ENCODE measurements at regions not wholly inside any gene's neighbourhood (a gene's known extent, or its start where the extent isn't known, plus 50 kb on each side); places are given as distances from the start of the nearest gene placed in this dataset.

- H3K4me2 ChIP-seq (replicated peaks; ENCODE audit: extremely low read depth, low read length, poor library complexity, severe bottlenecking) = no peak overlapping the region
- H3K9me3 ChIP-seq (replicated peaks in 1 of 2; ENCODE audit: control insufficient read depth in 1 of 2, insufficient read depth in 1 of 2, low read length in 2 of 2) = no peaks in the 10 kb centered on the region
- H3K27me3 ChIP-seq (ENCODE audit: control insufficient read depth in 2 of 2, insufficient read depth in 2 of 2, low read length in 2 of 2) = no peaks in the 10 kb centered on the region
- no peaks in the 10 kb centered on the region for H4K20me1 ChIP-seq (ENCODE audit: insufficient read depth, low read length)
- no peak overlapping the region for H3K4me3 Mint-ChIP-seq
- no peaks in the 10 kb centered on the region for H3K4me1 ChIP-seq (ENCODE audit: control insufficient read depth in 1 of 2, insufficient read depth in 2 of 2, low read length in 2 of 2)
- no peaks in the 10 kb centered on the region for H3K36me3 Mint-ChIP-seq
- H2AFZ ChIP-seq (ENCODE audit: insufficient read depth, low read depth, low read length, poor library complexity, severe bottlenecking) = no peak overlapping the region
- intact Hi-C loops (cut with micrococcal nuclease) = no loop called here
- no peak overlapping the region for H3K9ac ChIP-seq (ENCODE audit: insufficient read depth, low read length, poor library complexity, severe bottlenecking)
- no peaks in the 10 kb centered on the region for H3K4me1 Mint-ChIP-seq
- H3K79me2 ChIP-seq (ENCODE audit: insufficient read depth, low read length) = no peaks in the 10 kb centered on the region
- DNase-seq = no peak
- peaks cover 2 to 7% (median 4%) of the 10 kb centered on the region in 7 donors for H3K9me3 Mint-ChIP-seq
- no peak overlapping the region for H3K4me3 ChIP-seq (replicated peaks in 1 of 3; ENCODE audit: low read depth in 2 of 3, low read length in 3 of 3)
- TF ChIP-seq CTCF (IDR thresholded peaks at IDR 0.05) = no peak
- no peaks in the 10 kb centered on the region for H3K36me3 ChIP-seq (replicated peaks in 1 of 2; ENCODE audit: control insufficient read depth in 1 of 2, insufficient read depth in 2 of 2, low read length in 2 of 2)
- no peak overlapping the region for H3K27ac Mint-ChIP-seq
- peaks cover 0 to 3% (median 0%) of the 10 kb centered on the region in 3 donors for H3K27me3 Mint-ChIP-seq (ENCODE audit: low read depth in 3 of 3)
- no peak overlapping the region for H3K27ac ChIP-seq (ENCODE audit: low read depth in 1 of 2, low read length in 2 of 2)
These were observed 624.2 kb downstream of the CHSY3 start for GRCh38 chr5:130528474-130528873.

DNA sequence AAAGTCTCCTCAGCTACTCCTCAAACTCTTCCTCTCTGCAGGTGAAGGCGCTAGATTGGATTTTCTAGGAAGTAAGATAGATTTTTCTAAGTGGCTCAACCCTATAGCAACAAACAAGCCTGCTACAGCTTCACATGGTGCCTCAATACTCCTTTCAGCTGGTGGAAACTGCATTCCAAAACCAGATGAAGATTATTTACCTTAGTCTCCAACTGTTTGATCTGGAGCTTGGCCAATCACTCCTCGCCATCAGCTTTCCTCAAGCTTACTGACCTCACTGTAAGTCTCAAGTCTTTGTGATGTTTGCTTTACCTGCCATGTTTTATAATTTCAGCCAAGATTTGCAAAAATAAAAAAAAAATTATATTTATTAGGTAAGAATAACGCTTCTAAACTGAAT lies 622.4 kb downstream of the CHSY3 start:
- Histone ChIP-seq H3K4me1 (ENCODE audit: control insufficient read depth in 1 of 2, insufficient read depth in 2 of 2, low read length in 2 of 2) (no peaks in the 10 kb centered on the region), H3K79me2 (ENCODE audit: insufficient read depth, low read length) (no peaks in the 10 kb centered on the region), H3K4me3 (replicated peaks in 1 of 3; ENCODE audit: low read depth in 2 of 3, low read length in 3 of 3) (no peak overlapping the region), H2AFZ (ENCODE audit: insufficient read depth, low read depth, low read length, poor library complexity, severe bottlenecking) (no peak overlapping the region), H3K27ac (ENCODE audit: low read depth in 1 of 2, low read length in 2 of 2) (no peak overlapping the region), H3K36me3 (replicated peaks in 1 of 2; ENCODE audit: control insufficient read depth in 1 of 2, insufficient read depth in 2 of 2, low read length in 2 of 2) (no peaks in the 10 kb centered on the region), H3K9ac (ENCODE audit: insufficient read depth, low read length, poor library complexity, severe bottlenecking) (no peak overlapping the region), H3K4me2 (replicated peaks; ENCODE audit: extremely low read depth, low read length, poor library complexity, severe bottlenecking) (no peak overlapping the region), H3K9me3 (replicated peaks in 1 of 2; ENCODE audit: control insufficient read depth in 1 of 2, insufficient read depth in 1 of 2, low read length in 2 of 2) (no peaks in the 10 kb centered on the region), H4K20me1 (ENCODE audit: insufficient read depth, low read length) (no peaks in the 10 kb centered on the region), H3K27me3 (ENCODE audit: control insufficient read depth in 2 of 2, insufficient read depth in 2 of 2, low read length in 2 of 2) (no peaks in the 10 kb centered on the region)
- H3K9me3 Mint-ChIP-seq = peaks cover 1 to 12% (median 7%) of the 10 kb centered on the region in 7 donors
- TF ChIP-seq CTCF (IDR thresholded peaks at IDR 0.05) = no peak
- H3K36me3 Mint-ChIP-seq = no peaks in the 10 kb centered on the region
- H3K27ac Mint-ChIP-seq = no peak overlapping the region
- no CpG with 5 or more reads among the region's 3 CpGs for WGBS (ENCODE audit: insufficient coverage)
- H3K4me1 Mint-ChIP-seq = no peaks in the 10 kb centered on the region
- H3K4me3 Mint-ChIP-seq = no peak overlapping the region
- DNase-seq = no peak
- intact Hi-C loops (cut with micrococcal nuclease) = no loop called here
- peaks cover 0 to 3% (median 0%) of the 10 kb centered on the region in 3 donors for H3K27me3 Mint-ChIP-seq (ENCODE audit: low read depth in 3 of 3)
